ENCODE measurements at regions not wholly inside any gene's neighbourhood (a gene's known extent, or its start where the extent isn't known, plus 50 kb on each side); places are given as distances from the start of the nearest gene placed in this dataset.

DNA sequence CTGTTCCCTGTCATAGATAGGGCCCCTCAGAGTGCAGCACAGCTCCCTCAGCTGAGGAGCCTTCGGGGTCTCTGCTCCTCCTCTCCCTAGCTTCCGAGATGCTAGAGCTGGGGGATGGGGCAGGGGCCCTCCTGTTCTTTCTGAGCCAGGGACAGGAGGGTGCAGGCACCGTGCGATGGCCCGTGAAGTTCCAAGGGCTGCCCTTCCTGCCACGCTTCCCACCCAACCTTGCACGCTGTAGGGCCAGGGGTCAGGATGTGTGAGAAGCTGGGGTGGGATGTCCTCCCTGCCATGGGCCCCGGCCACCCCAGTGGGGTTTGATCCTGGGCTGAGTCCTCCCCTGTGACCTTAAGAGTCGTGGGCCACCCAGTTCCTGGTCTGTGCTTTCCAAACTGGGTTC lies 240.7 kb upstream of the C1orf174 start:
- Histone ChIP-seq H3K27me3 (ENCODE audit: insufficient read depth, low read depth) (peaks cover 7% of the 10 kb centered on the region; the same call in 1 of the 2 replicates), H2AFZ (ENCODE audit: low read depth) (no peak overlapping the region), H3K36me3 (ENCODE audit: insufficient read depth) (no peaks in the 10 kb centered on the region), H3K9ac (no peak overlapping the region), H3K79me2 (ENCODE audit: insufficient read depth, low read depth) (no peaks in the 10 kb centered on the region), H3K4me3 (IDR thresholded peaks at IDR 0.05; ENCODE audit: insufficient read depth, low read depth, low read length) (no peak overlapping the region), H4K20me1 (ENCODE audit: insufficient read depth) (no peaks in the 10 kb centered on the region), H3K4me2 (no peak overlapping the region), H3K27ac (no peak overlapping the region), H3K4me1 (ENCODE audit: low read depth, poor library complexity, severe bottlenecking) (no peaks in the 10 kb centered on the region)
- TF ChIP-seq, protein P1, sequence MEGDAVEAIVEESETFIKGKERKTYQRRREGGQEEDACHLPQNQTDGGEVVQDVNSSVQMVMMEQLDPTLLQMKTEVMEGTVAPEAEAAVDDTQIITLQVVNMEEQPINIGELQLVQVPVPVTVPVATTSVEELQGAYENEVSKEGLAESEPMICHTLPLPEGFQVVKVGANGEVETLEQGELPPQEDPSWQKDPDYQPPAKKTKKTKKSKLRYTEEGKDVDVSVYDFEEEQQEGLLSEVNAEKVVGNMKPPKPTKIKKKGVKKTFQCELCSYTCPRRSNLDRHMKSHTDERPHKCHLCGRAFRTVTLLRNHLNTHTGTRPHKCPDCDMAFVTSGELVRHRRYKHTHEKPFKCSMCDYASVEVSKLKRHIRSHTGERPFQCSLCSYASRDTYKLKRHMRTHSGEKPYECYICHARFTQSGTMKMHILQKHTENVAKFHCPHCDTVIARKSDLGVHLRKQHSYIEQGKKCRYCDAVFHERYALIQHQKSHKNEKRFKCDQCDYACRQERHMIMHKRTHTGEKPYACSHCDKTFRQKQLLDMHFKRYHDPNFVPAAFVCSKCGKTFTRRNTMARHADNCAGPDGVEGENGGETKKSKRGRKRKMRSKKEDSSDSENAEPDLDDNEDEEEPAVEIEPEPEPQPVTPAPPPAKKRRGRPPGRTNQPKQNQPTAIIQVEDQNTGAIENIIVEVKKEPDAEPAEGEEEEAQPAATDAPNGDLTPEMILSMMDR (conservative IDR thresholded peaks at IDR 0.05; ENCODE audit: low read depth, low read length) = no peak

- TF ChIP-seq, protein P1 (conservative IDR thresholded peaks at IDR 0.05; ENCODE audit: low read depth, low read length) = no peak
- Histone ChIP-seq H3K79me2 (ENCODE audit: insufficient read depth, low read depth) (no peaks in the 10 kb centered on the region), H3K36me3 (ENCODE audit: insufficient read depth) (no peaks in the 10 kb centered on the region), H3K27ac (no peak overlapping the region), H3K4me2 (no peak overlapping the region), H3K4me3 (IDR thresholded peaks at IDR 0.05; ENCODE audit: insufficient read depth, low read depth, low read length) (no peak overlapping the region), H3K9ac (no peak overlapping the region), H4K20me1 (ENCODE audit: insufficient read depth) (no peaks in the 10 kb centered on the region), H2AFZ (ENCODE audit: low read depth) (no peak overlapping the region), H3K4me1 (ENCODE audit: low read depth, poor library complexity, severe bottlenecking) (no peaks in the 10 kb centered on the region), H3K27me3 (ENCODE audit: insufficient read depth, low read depth) (peaks cover 13% of the 10 kb centered on the region; the same call in 1 of the 2 replicates)
Measured at GRCh38 chr1:4144349-4144971, 244.4 kb upstream of the C1orf174 start.

DNA sequence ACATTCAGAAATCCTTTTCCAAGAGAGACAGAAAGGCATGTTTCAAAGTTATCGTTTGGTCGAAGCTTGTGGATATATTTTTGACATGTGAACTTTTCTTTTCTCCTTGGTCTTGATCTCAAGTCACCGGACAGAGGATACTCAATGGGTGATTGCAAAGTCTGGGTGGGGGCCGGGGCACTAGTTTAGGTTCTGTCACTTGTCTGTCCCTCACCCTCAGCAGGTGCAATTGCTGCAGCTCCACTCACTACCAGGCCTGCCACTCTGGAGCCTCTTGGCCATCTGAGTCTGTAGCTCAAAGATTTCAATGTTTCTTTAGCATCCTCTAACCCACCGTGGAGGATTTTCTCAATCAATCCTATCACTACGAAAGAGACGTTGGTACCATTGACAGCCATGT lies 246.0 kb upstream of the C1orf174 start:
- Histone ChIP-seq H3K4me2 (no peak overlapping the region), H3K9ac (no peak overlapping the region), H3K27ac (no peak overlapping the region), H3K27me3 (ENCODE audit: insufficient read depth, low read depth) (peaks cover 17% of the 10 kb centered on the region; the same call in 1 of the 2 replicates), H4K20me1 (ENCODE audit: insufficient read depth) (no peaks in the 10 kb centered on the region), H3K4me1 (ENCODE audit: low read depth, poor library complexity, severe bottlenecking) (no peaks in the 10 kb centered on the region), H3K36me3 (ENCODE audit: insufficient read depth) (no peaks in the 10 kb centered on the region), H3K79me2 (ENCODE audit: insufficient read depth, low read depth) (no peaks in the 10 kb centered on the region), H3K4me3 (IDR thresholded peaks at IDR 0.05; ENCODE audit: insufficient read depth, low read depth, low read length) (no peak overlapping the region), H2AFZ (ENCODE audit: low read depth) (no peak overlapping the region)
- TF ChIP-seq, protein P1 (conservative IDR thresholded peaks at IDR 0.05; ENCODE audit: low read depth, low read length) = no peak

DNA sequence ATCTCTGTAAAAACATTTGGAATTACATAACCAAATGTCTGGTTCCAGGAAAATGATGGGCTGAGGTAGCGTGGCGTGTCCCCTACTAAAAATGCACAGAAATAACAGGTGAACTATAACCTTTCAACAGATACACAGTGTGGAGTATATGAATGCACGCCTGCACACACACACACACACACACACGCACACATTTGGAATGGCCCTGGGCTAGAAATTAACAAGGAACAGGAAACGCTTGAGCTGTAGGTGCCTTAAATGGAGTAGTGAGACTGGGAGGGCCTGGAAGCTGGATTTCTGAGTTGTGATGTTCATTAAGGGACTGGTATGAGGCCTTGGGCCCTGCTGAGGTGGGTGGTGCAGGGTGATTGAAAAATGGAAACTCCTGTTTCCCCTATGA lies 246.5 kb upstream of the C1orf174 start:
- H2AFZ ChIP-seq (ENCODE audit: low read depth) = no peak overlapping the region
- H4K20me1 ChIP-seq (ENCODE audit: insufficient read depth) = no peaks in the 10 kb centered on the region
- no peaks in the 10 kb centered on the region for H3K79me2 ChIP-seq (ENCODE audit: insufficient read depth, low read depth)
- H3K9ac ChIP-seq = no peak overlapping the region
- H3K27ac ChIP-seq = no peak overlapping the region
- no peak overlapping the region for H3K4me2 ChIP-seq
- TF ChIP-seq, protein P1 (conservative IDR thresholded peaks at IDR 0.05; ENCODE audit: low read depth, low read length) = no peak
- no peaks in the 10 kb centered on the region for H3K36me3 ChIP-seq (ENCODE audit: insufficient read depth)
- H3K27me3 ChIP-seq (ENCODE audit: insufficient read depth, low read depth) = peaks cover 19% of the 10 kb centered on the region; the same call in 1 of the 2 replicates
- no peaks in the 10 kb centered on the region for H3K4me1 ChIP-seq (ENCODE audit: low read depth, poor library complexity, severe bottlenecking)
- no peak overlapping the region for H3K4me3 ChIP-seq (IDR thresholded peaks at IDR 0.05; ENCODE audit: insufficient read depth, low read depth, low read length)
